ENCODE measurements at regions not wholly inside any gene's neighbourhood (a gene's known extent, or its start where the extent isn't known, plus 50 kb on each side); places are given as distances from the start of the nearest gene placed in this dataset.

DNA sequence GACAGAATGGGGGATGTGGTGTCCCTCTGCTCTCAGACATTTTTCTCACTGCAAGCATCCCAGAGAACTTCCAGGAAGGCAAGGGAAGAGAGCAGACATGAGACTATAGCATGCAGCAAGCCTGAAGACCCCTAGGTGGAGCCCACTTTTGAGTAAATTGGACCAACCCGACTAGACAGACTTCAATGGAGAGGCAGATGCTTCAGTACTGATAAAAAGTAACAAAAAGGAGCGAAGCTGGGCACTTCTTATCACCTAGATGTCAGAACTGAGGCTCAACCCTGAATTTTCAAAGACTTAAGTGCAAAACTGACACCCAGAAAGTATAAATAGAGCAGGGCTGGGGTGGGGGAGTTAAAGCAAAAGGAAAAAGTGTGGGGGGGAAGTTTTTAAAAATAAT, 130.8 kb downstream of the PMP22 start:
- Mint-ChIP-seq H3K27ac (ENCODE audit: unreplicated experiment) (no peak overlapping the region), H3K4me3 (ENCODE audit: unreplicated experiment) (no peak overlapping the region), H3K9me3 (ENCODE audit: unreplicated experiment) (peaks cover 1% of the 10 kb centered on the region), H3K36me3 (ENCODE audit: unreplicated experiment) (peaks cover 7% of the 10 kb centered on the region), H3K27me3 (ENCODE audit: unreplicated experiment) (no peaks in the 10 kb centered on the region), H3K4me1 (ENCODE audit: low read depth, unreplicated experiment) (peaks cover 4% of the 10 kb centered on the region)
- no peak for DNase-seq
- TF ChIP-seq, protein P1, sequence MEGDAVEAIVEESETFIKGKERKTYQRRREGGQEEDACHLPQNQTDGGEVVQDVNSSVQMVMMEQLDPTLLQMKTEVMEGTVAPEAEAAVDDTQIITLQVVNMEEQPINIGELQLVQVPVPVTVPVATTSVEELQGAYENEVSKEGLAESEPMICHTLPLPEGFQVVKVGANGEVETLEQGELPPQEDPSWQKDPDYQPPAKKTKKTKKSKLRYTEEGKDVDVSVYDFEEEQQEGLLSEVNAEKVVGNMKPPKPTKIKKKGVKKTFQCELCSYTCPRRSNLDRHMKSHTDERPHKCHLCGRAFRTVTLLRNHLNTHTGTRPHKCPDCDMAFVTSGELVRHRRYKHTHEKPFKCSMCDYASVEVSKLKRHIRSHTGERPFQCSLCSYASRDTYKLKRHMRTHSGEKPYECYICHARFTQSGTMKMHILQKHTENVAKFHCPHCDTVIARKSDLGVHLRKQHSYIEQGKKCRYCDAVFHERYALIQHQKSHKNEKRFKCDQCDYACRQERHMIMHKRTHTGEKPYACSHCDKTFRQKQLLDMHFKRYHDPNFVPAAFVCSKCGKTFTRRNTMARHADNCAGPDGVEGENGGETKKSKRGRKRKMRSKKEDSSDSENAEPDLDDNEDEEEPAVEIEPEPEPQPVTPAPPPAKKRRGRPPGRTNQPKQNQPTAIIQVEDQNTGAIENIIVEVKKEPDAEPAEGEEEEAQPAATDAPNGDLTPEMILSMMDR (IDR thresholded peaks at IDR 0.05; ENCODE audit: partially characterized antibody, unreplicated experiment): no peak

DNA sequence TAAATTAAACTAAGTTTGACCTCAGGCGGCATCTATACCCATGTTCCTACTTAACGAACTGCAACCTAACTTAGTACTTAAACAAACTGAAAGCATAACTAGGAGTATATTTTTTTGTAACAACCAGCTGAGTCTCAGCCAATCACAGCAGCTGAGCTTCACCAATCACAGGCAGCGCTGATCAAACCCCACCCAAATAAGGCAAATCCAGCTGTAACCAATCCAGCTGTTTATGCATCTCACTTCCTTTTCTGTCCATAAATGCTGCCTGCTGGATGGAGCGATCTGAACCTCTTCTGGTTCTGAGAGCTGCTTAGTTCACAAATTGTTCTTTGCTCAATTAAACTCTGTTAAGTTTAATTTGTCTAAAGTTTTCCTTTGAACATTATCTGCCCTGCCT, 131.3 kb downstream of the PMP22 start:
- H3K4me1 Mint-ChIP-seq (ENCODE audit: low read depth, unreplicated experiment): peaks cover 4% of the 10 kb centered on the region
- TF ChIP-seq, protein P1 (IDR thresholded peaks at IDR 0.05; ENCODE audit: partially characterized antibody, unreplicated experiment): no peak
- H3K36me3 Mint-ChIP-seq (ENCODE audit: unreplicated experiment): peaks cover 7% of the 10 kb centered on the region
- no peaks in the 10 kb centered on the region for H3K27me3 Mint-ChIP-seq (ENCODE audit: unreplicated experiment)
- peaks cover 1% of the 10 kb centered on the region for H3K9me3 Mint-ChIP-seq (ENCODE audit: unreplicated experiment)
- no peak for DNase-seq
- H3K27ac Mint-ChIP-seq (ENCODE audit: unreplicated experiment): no peak overlapping the region
- no peak overlapping the region for H3K4me3 Mint-ChIP-seq (ENCODE audit: unreplicated experiment)

DNA sequence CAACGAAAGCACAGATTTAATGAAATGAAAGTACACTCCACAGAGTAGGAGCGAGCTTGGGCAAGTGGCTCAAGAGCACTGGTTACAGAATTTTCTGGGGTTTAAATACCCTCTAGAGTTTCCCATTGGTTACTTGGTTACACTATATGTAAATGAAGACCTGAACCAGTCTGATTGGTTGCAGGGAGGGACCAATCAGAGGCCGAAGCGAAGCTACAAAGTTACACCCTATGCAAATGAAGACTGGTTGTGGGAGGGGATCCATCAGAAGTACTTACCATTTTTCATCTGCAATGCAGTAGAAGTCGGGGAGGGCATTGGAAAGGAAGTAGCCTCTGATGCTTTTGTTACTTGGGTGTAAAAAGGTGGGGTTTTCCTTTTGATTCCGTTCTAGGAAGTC, 132.0 kb downstream of the PMP22 start:
- TF ChIP-seq, protein P1 (IDR thresholded peaks at IDR 0.05; ENCODE audit: partially characterized antibody, unreplicated experiment): no peak
- Mint-ChIP-seq H3K27ac (ENCODE audit: unreplicated experiment) (no peak overlapping the region), H3K4me1 (ENCODE audit: low read depth, unreplicated experiment) (peaks cover 4% of the 10 kb centered on the region), H3K27me3 (ENCODE audit: unreplicated experiment) (no peaks in the 10 kb centered on the region), H3K36me3 (ENCODE audit: unreplicated experiment) (peaks cover 7% of the 10 kb centered on the region), H3K4me3 (ENCODE audit: unreplicated experiment) (no peak overlapping the region), H3K9me3 (ENCODE audit: unreplicated experiment) (peaks cover 1% of the 10 kb centered on the region)
- DNase-seq: no peak

DNA sequence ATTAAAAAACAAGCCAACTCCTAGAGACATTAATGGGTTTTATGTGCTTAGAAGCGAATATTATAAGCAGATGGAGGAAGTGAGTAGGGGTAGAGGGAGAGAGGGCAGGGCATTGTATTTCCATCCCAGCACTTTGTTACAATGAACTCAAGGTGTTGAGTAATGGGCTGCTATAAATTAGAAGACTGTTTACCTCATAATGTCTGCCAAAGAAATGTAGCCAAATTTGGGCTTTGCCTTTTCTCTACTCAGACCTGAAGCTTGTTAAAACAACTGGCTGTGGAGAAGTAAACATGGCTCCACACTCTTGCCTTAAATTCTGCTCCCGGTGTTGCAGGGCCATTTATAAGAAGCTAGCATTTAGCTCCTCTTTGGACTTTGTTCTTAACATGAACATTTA, 134.7 kb downstream of the PMP22 start:
- H3K27ac Mint-ChIP-seq (ENCODE audit: unreplicated experiment): no peak overlapping the region
- H3K9me3 Mint-ChIP-seq (ENCODE audit: unreplicated experiment): peaks cover 1% of the 10 kb centered on the region
- TF ChIP-seq, protein P1 (IDR thresholded peaks at IDR 0.05; ENCODE audit: partially characterized antibody, unreplicated experiment): no peak
- H3K36me3 Mint-ChIP-seq (ENCODE audit: unreplicated experiment): peaks cover 7% of the 10 kb centered on the region
- H3K27me3 Mint-ChIP-seq (ENCODE audit: unreplicated experiment): no peaks in the 10 kb centered on the region
- H3K4me1 Mint-ChIP-seq (ENCODE audit: low read depth, unreplicated experiment): peaks cover 4% of the 10 kb centered on the region
- DNase-seq: no peak
- H3K4me3 Mint-ChIP-seq (ENCODE audit: unreplicated experiment): no peak overlapping the region

DNA sequence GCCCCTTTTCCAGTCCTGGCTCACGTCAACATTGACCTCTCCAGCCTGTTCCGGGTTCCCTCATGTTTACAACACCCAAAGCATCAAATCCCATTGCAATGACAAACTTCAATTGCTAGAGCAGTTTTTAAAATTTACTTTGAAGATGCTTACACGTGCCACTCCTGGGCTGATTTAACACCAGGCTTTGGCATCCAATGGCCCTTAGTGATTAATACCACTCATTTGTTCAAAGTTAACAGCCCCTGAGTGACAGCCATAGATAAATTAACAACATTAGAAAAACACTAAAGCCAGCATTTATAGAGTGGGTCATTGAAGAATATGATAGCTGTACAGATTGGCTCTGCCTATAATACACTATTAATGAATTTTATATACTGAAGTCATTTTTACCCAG, 135.1 kb downstream of the PMP22 start:
- H3K27ac Mint-ChIP-seq (ENCODE audit: unreplicated experiment): no peak overlapping the region
- H3K27me3 Mint-ChIP-seq (ENCODE audit: unreplicated experiment): no peaks in the 10 kb centered on the region
- peaks cover 7% of the 10 kb centered on the region for H3K36me3 Mint-ChIP-seq (ENCODE audit: unreplicated experiment)
- no peak for DNase-seq
- H3K4me3 Mint-ChIP-seq (ENCODE audit: unreplicated experiment): no peak overlapping the region
- peaks cover 1% of the 10 kb centered on the region for H3K9me3 Mint-ChIP-seq (ENCODE audit: unreplicated experiment)
- peaks cover 4% of the 10 kb centered on the region for H3K4me1 Mint-ChIP-seq (ENCODE audit: low read depth, unreplicated experiment)
- TF ChIP-seq, protein P1 (IDR thresholded peaks at IDR 0.05; ENCODE audit: partially characterized antibody, unreplicated experiment): no peak

Measured in glutamatergic neuron (in vitro differentiated cells).